HG03432 (cell line): ENCODE measurements at regions not wholly inside any gene's neighbourhood (a gene's known extent, or its start where the extent isn't known, plus 50 kb on each side); places are given as distances from the start of the nearest gene placed in this dataset.
"Not testable (repeated sequence)": the region's sequence is repeated elsewhere in the genome, so short reads cannot be mapped to it uniquely, and the experiment has no call there.

ENCODE experiments used
- ATAC-seq: cut with Tn5 transposase; IDR thresholded peaks from one replicate; pipeline ENCODE4 v1.9.1; 2021; ENCODE audit warnings: mild to moderate bottlenecking, moderate library complexity; ENCODE audit not compliant: unreplicated experiment

- ATAC-seq: no peak
These were observed 128.4 kb downstream of the MTERF1 start for GRCh38 chr7:91752102-91752501.

DNA sequence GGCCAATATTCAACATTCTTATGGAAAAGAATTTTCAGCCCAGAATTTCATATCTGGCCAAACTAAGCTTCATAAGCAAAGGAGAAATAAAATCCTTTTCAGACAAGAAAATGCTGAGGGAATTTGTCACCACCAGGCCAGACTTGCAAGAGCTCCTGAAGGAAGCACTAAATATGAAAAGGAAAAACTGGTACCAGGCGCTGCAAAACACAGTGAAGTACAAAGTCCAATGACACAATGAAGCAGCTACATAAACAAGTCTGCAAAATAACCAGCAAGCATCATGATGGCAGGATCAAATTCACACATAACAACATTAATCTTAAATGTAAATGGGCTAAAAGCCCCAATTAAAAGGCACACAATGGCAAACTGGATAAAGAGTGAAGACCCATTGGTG, 126.2 kb downstream of the MTERF1 start:
- ATAC-seq: not testable (repeated sequence)

DNA sequence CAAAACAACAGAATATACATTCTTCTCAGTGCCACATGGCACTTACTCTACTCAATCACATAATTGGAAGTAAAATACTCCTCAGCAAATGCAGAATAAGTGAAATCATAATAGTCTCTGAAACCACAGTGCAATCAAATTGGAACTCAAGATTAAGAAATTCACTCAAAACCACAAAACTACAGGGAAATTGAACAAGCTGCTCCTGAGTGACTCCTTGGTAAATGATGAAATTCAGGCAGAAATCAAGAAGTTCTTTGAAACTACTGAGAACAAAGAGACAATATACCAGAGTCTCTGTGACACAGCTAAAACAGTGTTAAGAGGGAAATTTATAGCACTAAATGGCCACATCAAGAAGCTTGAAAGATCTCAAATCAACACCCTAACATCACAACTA, 125.4 kb downstream of the MTERF1 start:
- ATAC-seq: not testable (repeated sequence)

DNA sequence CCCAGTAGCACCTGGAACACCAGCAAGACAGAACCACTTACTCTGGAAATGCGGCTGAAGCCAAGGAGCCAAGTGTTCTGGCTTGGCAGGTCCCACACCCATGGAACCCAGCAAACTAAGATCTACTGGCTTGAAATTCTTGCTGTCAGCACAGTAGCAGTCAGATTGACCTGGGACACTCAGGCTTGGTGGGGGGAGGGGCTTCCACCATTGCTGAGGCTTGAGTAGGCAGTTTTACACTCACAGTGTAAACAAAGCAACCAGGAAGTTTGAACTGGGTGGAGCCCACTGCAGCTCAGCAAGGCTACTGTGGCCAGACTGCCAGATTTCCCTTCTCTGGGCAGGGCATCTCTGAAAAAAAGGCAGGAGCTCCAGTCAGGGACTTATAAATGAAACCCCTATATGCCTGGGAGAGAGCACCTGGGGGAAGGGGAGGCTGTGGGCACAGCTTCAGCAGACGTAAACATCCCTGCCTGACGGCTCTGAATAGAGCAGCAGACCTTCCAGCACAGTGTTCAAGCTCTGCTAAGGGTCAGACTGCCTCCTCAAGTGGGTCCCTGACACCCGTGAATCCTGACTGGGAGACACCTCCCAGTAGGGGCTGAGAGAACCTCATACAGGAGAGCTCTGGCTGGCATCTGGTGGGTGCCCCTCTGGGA, 121.2 kb downstream of the MTERF1 start:
- ATAC-seq: no peak

DNA sequence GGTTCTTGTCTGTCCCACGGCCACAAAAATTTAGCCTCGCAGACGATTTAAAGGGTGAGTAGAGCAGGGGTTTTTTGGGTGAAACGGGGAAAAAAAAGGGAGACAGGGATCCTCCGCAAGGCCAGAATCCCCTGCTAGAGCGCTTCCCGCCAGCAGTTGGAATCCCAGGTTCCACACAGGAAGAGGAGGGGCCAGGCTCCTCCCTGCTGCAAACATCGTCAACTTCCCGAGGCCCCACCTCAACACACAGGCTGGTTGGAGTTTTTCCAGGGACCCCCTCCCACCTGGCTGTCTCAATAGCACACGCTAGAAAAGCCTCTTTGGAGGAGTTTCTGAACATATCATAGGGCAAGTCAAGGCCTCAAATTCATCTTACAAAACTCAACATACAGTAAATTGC, 112.7 kb downstream of the MTERF1 start:
- no peak for ATAC-seq

GRCh38 chr7:91771394-91771793, 109.1 kb downstream of the MTERF1 start:
- no peak for ATAC-seq

GRCh38 chr7:91771921-91772815, 108.3 kb downstream of the MTERF1 start:
- ATAC-seq: no peak

- no peak for ATAC-seq
These were observed 104.3 kb downstream of the MTERF1 start for GRCh38 chr7:91776171-91776570.

- no peak for ATAC-seq
These were observed 103.0 kb downstream of the MTERF1 start for GRCh38 chr7:91777522-91777921.

DNA sequence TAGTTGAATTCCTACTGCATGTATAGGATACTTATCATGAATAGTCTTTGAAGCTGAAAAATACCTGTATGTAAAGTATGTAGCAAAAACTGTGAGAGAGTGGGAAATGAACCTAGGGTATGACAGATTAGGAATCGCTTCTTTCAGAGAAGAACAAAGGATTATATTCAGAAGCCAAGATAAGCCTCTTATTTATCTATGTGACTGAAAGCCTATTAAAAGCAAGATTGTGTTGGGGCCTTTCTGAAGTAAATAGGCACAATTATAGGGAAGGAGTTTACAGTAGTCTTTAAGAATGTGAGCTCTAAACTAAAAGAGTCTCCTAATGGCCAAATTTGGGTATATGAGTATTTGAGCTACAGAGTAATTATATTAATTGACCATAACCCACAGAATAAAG, 102.1 kb downstream of the MTERF1 start:
- no peak for ATAC-seq

DNA sequence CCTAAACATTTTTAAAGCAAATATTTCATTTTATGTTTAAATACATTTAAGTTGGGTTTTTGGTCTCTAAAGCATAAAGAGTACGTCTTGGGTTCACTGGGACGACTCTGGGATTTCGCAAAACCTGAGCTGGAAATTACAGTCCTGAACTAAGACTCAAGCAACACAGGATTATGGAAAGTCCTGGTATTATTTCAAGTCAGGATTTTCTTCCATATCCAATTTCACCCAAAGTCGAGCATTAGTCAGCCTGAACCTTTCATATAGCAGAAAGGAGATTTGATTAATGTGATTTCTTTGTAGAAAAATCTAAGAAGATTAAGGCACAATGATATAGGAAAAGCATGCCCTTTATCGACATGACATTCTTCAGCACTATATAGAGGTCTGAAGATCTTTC, 100.0 kb downstream of the MTERF1 start:
- no peak for ATAC-seq

GRCh38 chr7:91784469-91784868, 96.0 kb downstream of the MTERF1 start:
- no peak for ATAC-seq

DNA sequence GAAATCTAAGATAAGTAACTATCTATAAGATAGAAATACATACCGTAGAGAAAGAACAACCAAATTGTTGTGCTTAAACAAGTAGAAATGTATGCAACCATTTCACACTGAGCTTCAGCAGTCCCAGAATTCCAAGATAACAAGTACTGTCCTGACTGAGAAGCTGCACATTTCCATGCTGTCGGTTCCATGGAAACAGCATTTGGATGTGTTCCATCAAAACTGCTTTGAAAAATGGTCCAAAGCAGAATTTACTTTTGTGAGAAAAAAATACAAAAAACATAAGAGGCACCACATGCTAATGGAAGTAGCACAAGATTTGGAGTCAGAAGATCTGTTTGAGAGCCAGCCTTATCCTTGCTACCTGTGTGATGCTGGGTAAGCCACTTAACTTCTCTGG, 92.6 kb downstream of the MTERF1 start:
- no peak for ATAC-seq

DNA sequence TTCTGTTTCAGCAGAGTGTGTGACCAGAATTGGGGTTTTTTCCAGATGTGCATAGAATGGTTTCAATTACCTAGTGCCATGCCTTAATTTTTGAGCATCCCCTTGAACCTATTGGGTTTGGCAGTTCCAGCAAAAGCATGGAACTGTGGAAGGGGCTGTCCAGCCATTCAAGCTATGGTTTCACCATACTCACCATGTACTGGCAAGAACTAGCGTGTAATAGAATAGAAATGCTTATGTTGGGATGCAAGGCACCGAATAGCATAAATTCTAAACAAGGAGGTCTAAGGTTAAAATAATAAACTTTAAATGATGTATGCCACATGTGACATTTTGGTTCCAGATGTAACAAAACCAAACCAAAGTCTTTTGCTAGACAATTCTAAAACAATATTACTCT, 91.4 kb downstream of the MTERF1 start:
- ATAC-seq: no peak

- ATAC-seq: no peak
These were observed 90.9 kb downstream of the MTERF1 start for GRCh38 chr7:91789558-91789957.

DNA sequence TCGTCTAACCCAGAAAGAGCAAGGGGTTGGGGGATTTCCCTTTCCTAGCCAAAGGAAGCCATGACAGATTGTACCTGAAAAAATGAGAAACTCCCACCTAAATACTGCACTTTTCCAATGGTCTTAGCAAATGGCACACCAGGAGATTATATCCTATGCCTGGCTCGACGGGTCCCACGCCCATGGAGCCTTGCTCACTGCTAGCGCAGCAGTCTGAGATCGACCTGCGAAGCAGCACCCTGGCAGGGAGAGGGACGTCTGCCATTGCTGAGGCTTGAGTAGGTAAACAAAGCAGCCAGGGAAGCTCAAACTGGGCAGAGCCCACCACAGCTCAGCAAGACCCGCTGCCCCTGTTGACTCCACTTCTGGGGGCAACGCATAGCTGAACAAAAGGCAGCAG, 89.9 kb downstream of the MTERF1 start:
- ATAC-seq: not testable (repeated sequence)

DNA sequence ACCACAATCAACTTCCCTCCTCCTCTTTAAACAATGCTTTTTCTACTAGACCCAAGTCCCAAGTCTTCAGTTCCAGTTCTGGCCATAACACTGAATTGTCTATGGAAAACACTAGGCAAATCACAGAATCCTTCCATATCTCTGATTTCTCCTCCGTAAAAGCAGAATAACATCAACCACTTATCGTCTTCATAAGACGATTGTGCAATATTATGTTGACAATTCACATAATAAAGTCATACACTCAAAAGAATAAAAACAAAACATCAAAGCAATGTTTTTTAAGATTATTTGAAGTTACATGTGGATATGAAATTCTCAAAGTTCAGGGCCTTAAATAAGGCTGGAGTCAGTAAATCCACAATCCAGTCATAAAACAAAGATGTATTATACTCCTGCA, 84.4 kb downstream of the MTERF1 start:
- no peak for ATAC-seq

GRCh38 chr7:91798425-91798824, 82.1 kb downstream of the MTERF1 start:
- no peak for ATAC-seq

DNA sequence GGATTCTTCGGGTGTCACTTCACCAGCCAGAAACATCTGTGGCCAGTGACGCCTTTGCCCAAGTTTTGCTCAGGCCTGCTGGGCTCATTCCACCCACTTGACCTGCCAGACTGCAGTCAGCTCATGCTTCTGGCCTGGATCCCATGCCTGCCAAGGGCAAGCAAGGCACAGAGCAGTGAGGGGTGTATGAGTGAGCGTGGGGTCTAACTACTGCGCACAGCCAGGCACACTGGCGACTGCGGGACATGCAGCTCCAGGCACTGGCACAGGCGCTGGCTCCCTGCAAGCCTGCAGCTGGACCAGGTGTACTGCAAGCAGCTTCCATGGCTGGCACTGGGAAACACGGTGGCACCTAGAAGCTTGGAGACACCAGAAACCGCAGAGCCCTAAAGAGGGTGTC, 80.1 kb downstream of the MTERF1 start:
- no peak for ATAC-seq

DNA sequence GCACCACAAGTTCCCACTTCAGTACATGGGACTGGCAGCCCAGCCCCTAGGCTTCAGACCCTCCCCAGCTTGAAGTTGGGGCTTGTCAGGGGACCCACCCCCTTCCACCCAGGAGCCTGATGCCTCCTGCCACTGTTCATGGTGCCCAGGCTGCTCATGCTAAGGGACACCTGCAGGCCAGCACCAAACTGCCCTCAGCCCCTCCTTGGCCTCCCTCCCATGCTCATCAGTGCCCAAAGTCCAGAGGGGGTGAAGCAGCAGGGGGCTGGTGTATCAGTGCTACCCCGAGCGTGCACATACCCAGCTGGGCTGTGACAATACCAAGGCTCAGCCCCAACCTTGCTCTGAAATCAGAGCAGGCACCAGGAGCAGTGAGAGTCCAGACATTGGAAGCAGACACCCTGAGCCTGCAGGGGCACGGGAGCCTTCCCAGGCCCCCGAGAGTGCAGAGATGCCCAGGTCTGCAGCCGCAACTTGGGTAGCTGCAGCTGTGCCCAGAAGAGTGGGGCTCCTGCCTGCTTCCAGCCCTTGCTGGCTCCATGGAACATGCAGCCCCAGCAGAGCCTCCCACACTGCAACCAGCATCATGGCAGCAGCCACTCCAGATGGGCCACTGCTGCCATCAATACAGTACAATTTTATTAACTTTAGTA, 79.0 kb downstream of the MTERF1 start:
- ATAC-seq: no peak

GRCh38 chr7:91811236-91811635, 69.3 kb downstream of the MTERF1 start:
- no peak for ATAC-seq

GRCh38 chr7:91811641-91812040, 68.9 kb downstream of the MTERF1 start:
- ATAC-seq: no peak
